GM21360 (cell line): ENCODE measurements at regions not wholly inside any gene's neighbourhood (a gene's known extent, or its start where the extent isn't known, plus 50 kb on each side); places are given as distances from the start of the nearest gene placed in this dataset.

Source experiments
- ATAC-seq: cut with Tn5 transposase; IDR thresholded peaks from one replicate; pipeline ENCODE4 v1.9.1; 2021; ENCODE audit warnings: mild to moderate bottlenecking, moderate library complexity; ENCODE audit not compliant: unreplicated experiment

- no peak for ATAC-seq
Measured at GRCh38 chr5:74384851-74385250, 255.7 kb downstream of the ENC1 start.

GRCh38 chr5:74382987-74383593, 257.4 kb downstream of the ENC1 start:
- no peak for ATAC-seq

GRCh38 chr5:74382123-74382855, 258.2 kb downstream of the ENC1 start:
- no peak for ATAC-seq

GRCh38 chr5:74380193-74380592, 260.3 kb downstream of the ENC1 start:
- ATAC-seq, result no peak

- ATAC-seq, result no peak
Measured at GRCh38 chr5:74378464-74378863, 262.1 kb downstream of the ENC1 start.

- no peak for ATAC-seq
Measured at GRCh38 chr5:74376187-74376586, 264.3 kb downstream of the ENC1 start.

GRCh38 chr5:74375271-74375670, 265.3 kb downstream of the ENC1 start:
- ATAC-seq, result no peak

GRCh38 chr5:74374656-74375055, 265.9 kb downstream of the ENC1 start:
- no peak for ATAC-seq

GRCh38 chr5:74373076-74373475, 267.5 kb downstream of the ENC1 start:
- ATAC-seq, result no peak

- ATAC-seq, result no peak
Measured at GRCh38 chr5:74372502-74373064, 267.9 kb downstream of the ENC1 start.

GRCh38 chr5:74372051-74372450, 268.5 kb downstream of the ENC1 start:
- no peak for ATAC-seq

GRCh38 chr5:74371621-74372020, 268.9 kb downstream of the ENC1 start:
- ATAC-seq, result no peak

- no peak for ATAC-seq
Measured at GRCh38 chr5:74370168-74370567, 270.4 kb downstream of the ENC1 start.

- no peak for ATAC-seq
Measured at GRCh38 chr5:74369173-74369572, 271.4 kb downstream of the ENC1 start.

GRCh38 chr5:74367934-74368333, 272.6 kb downstream of the ENC1 start:
- no peak for ATAC-seq

- ATAC-seq, result no peak
Measured at GRCh38 chr5:74367241-74367733, 273.2 kb downstream of the ENC1 start.

- no peak for ATAC-seq
Measured at GRCh38 chr5:74365723-74366122, 274.8 kb downstream of the ENC1 start.

GRCh38 chr5:74364507-74364906, 276.0 kb downstream of the ENC1 start:
- no peak for ATAC-seq

GRCh38 chr5:74363603-74364205, 276.8 kb downstream of the ENC1 start:
- no peak for ATAC-seq

- ATAC-seq, result no peak
Measured at GRCh38 chr5:74361406-74362358, 278.8 kb downstream of the ENC1 start.
